Fibroblast of lung (primary cell): ENCODE measurements at regions not wholly inside any gene's neighbourhood (a gene's known extent, or its start where the extent isn't known, plus 50 kb on each side); places are given as distances from the start of the nearest gene placed in this dataset.

Experiments used
- DNase-seq, 2 donors: peaks; one replicate each; pipeline versions ENCODE4 v3.0.0 to v3.0.0-alpha.2; 2010; ENCODE audit warnings: low read depth in 2 of 2
- H2AFZ ChIP-seq: 2 replicates; pipeline ENCODE4 v1.5.1; 2012; ENCODE audit warnings: low read length, control low read depth, inconsistent platforms
- H3K27ac ChIP-seq: 2 replicates; pipeline ENCODE4 v1.5.1; 2011; ENCODE audit warnings: low read length, control low read depth; ENCODE audit not compliant: insufficient read depth
- H3K27me3 ChIP-seq: 2 replicates; pipeline ENCODE4 v1.5.1; 2011; ENCODE audit warnings: mild to moderate bottlenecking, low read length; ENCODE audit not compliant: control insufficient read depth, insufficient read depth
- H3K36me3 ChIP-seq: 2 replicates; pipeline ENCODE4 v1.5.1; 2011; ENCODE audit warnings: low read length; ENCODE audit not compliant: control insufficient read depth, insufficient read depth
- H3K4me1 ChIP-seq: 2 replicates; pipeline ENCODE4 v1.5.1; 2011; ENCODE audit warnings: low read length; ENCODE audit not compliant: control insufficient read depth, insufficient read depth; ENCODE audit errors: extremely low read depth
- H3K4me2 ChIP-seq: 2 replicates; pipeline ENCODE4 v1.5.1; 2011; ENCODE audit warnings: low read length, control low read depth; ENCODE audit not compliant: insufficient read depth; ENCODE audit errors: extremely low read depth
- H3K4me3 ChIP-seq, 4 experiments: fragments of 200-600 bp in 1 of 4; sonication (generic) in 1 of 4; replicated peaks in 1 of 4; 2 replicates each; pipeline ENCODE4 v1.5.1; 2011 to 2016; ENCODE audit warnings: low read length in 4 of 4, low read depth in 3 of 4, mild to moderate bottlenecking in 3 of 4, control low read depth in 2 of 4, inconsistent platforms in 1 of 4, mixed read lengths in 1 of 4; ENCODE audit not compliant: insufficient read depth in 1 of 4; ENCODE audit errors: control extremely low read depth in 1 of 4
- H3K79me2 ChIP-seq: 2 replicates; pipeline ENCODE4 v1.5.1; 2012; ENCODE audit warnings: mild to moderate bottlenecking, low read length, inconsistent platforms; ENCODE audit not compliant: control insufficient read depth, insufficient read depth
- H3K9ac ChIP-seq: 2 replicates; pipeline ENCODE4 v1.5.1; 2011; ENCODE audit warnings: mild to moderate bottlenecking, low read length, control low read depth; ENCODE audit not compliant: insufficient read depth
- H3K9me3 ChIP-seq: 2 replicates; pipeline ENCODE4 v1.5.1; 2012; ENCODE audit warnings: low read depth, low read length; ENCODE audit not compliant: control insufficient read depth, insufficient read depth
- H4K20me1 ChIP-seq: 2 replicates; pipeline ENCODE4 v1.5.1; 2011; ENCODE audit warnings: low read length; ENCODE audit not compliant: control insufficient read depth, insufficient read depth; ENCODE audit errors: extremely low read depth
- CTCF ChIP-seq, 2 donors: IDR thresholded peaks in 1 of 2; conservative IDR thresholded peaks in 1 of 2; 1 replicate in 1 of 2; 2 replicates in 1 of 2; pipeline ENCODE4 v1.5.1; 2011 to 2012; ENCODE audit warnings: low read length in 2 of 2, control low read depth in 1 of 2, inconsistent platforms in 1 of 2, low read depth in 1 of 2, mild to moderate bottlenecking in 1 of 2
- EZH2 ChIP-seq: IDR thresholded peaks from 2 replicates; pipeline ENCODE4 v1.5.1; 2012; ENCODE audit warnings: low read length, control low read depth, mild to moderate bottlenecking; ENCODE audit errors: missing control alignments

- no peak for TF ChIP-seq CTCF (conservative IDR thresholded peaks at IDR 0.05 in 1 of 2, IDR thresholded peaks at IDR 0.05 in 1 of 2; ENCODE audit: low read depth in 1 of 2, low read length in 2 of 2)
- TF ChIP-seq EZH2: no peak
- H3K4me3 ChIP-seq: no peak overlapping the region
- H3K27me3 ChIP-seq: no peaks in the 10 kb centered on the region
- H3K9me3 ChIP-seq: no peaks in the 10 kb centered on the region
- H3K27ac ChIP-seq: no peak overlapping the region
- DNase-seq: no peak
- H3K4me1 ChIP-seq: peaks cover 3% of the 10 kb centered on the region
- no peaks in the 10 kb centered on the region for H3K79me2 ChIP-seq
- H4K20me1 ChIP-seq: no peaks in the 10 kb centered on the region
- no peaks in the 10 kb centered on the region for H3K36me3 ChIP-seq
- H3K9ac ChIP-seq: no peak overlapping the region
- no peak overlapping the region for H2AFZ ChIP-seq
- no peak overlapping the region for H3K4me2 ChIP-seq
Measured at GRCh38 chr4:123343400-123344041, 53.1 kb upstream of the SPRY1 start.

GRCh38 chr4:123345137-123345934 is 51.3 kb upstream of the SPRY1 start:
- H3K9ac ChIP-seq: no peak overlapping the region
- no peaks in the 10 kb centered on the region for H3K27me3 ChIP-seq
- no peaks in the 10 kb centered on the region for H3K36me3 ChIP-seq
- H3K79me2 ChIP-seq: no peaks in the 10 kb centered on the region
- no peak overlapping the region for H3K27ac ChIP-seq
- H3K4me2 ChIP-seq: no peak overlapping the region
- no peaks in the 10 kb centered on the region for H4K20me1 ChIP-seq
- TF ChIP-seq CTCF (conservative IDR thresholded peaks at IDR 0.05 in 1 of 2, IDR thresholded peaks at IDR 0.05 in 1 of 2; ENCODE audit: low read depth in 1 of 2, low read length in 2 of 2): no peak
- TF ChIP-seq EZH2: no peak
- no peaks in the 10 kb centered on the region for H3K9me3 ChIP-seq
- no peak overlapping the region for H3K4me3 ChIP-seq
- no peak for DNase-seq
- H3K4me1 ChIP-seq: no peaks in the 10 kb centered on the region
- peak overlapping the region; percentile 20 for H2AFZ ChIP-seq

- TF ChIP-seq CTCF (conservative IDR thresholded peaks at IDR 0.05 in 1 of 2, IDR thresholded peaks at IDR 0.05 in 1 of 2; ENCODE audit: low read depth in 1 of 2, low read length in 2 of 2) (no peak), EZH2 (no peak)
- no peaks in the 10 kb centered on the region for H4K20me1 ChIP-seq
- no peak overlapping the region for H3K4me2 ChIP-seq
- no peaks in the 10 kb centered on the region for H3K27me3 ChIP-seq
- H3K9ac ChIP-seq: no peak overlapping the region
- no peaks in the 10 kb centered on the region for H3K79me2 ChIP-seq
- no peak for DNase-seq
- H3K9me3 ChIP-seq: no peaks in the 10 kb centered on the region
- no peaks in the 10 kb centered on the region for H3K36me3 ChIP-seq
- H3K4me1 ChIP-seq: no peaks in the 10 kb centered on the region
- H2AFZ ChIP-seq: peak overlapping the region; percentile 20
- H3K27ac ChIP-seq: no peak overlapping the region
- no peak overlapping the region for H3K4me3 ChIP-seq
Measured at GRCh38 chr4:123345935-123346300, 50.7 kb upstream of the SPRY1 start.
